Neural cell (in vitro differentiated cells): ENCODE measurements at regions not wholly inside any gene's neighbourhood (a gene's known extent, or its start where the extent isn't known, plus 50 kb on each side); places are given as distances from the start of the nearest gene placed in this dataset.

ENCODE experiments used
- H2AFZ ChIP-seq: fragments of 200-600, 300-800 bp; sonication (generic), shearing (Covaris generic); 2 replicates; pipeline ENCODE4 v1.6.0; 2014; ENCODE audit warnings: low read depth, mild to moderate bottlenecking, antibody characterized with exemption, low read length, moderate library complexity
- H3F3A ChIP-seq: fragments of 200-600 bp; shearing (Covaris generic); 2 replicates; pipeline ENCODE4 v1.6.1; 2016; ENCODE audit warnings: mild to moderate bottlenecking, moderate library complexity, mixed read lengths, antibody characterized with exemption, low read length; ENCODE audit not compliant: insufficient read depth, poor library complexity, severe bottlenecking
- H3K27ac ChIP-seq: fragments of 200-600, 300-800 bp; sonication (generic), shearing (Covaris generic); 2 replicates; pipeline ENCODE4 v1.5.1; 2014; ENCODE audit warnings: mild to moderate bottlenecking, low read length, moderate library complexity
- H3K27me3 ChIP-seq: fragments of 300-800, 200-600 bp; sonication (generic), shearing (Covaris generic); 2 replicates; pipeline ENCODE4 v1.6.0; 2014; ENCODE audit warnings: mild to moderate bottlenecking, low read depth, low read length, moderate library complexity; ENCODE audit not compliant: insufficient read depth
- H3K36me3 ChIP-seq: fragments of 300-800, 200-600 bp; sonication (generic), shearing (Covaris generic); 2 replicates; pipeline ENCODE4 v1.5.1; 2014; ENCODE audit warnings: mild to moderate bottlenecking, antibody characterized with exemption, low read length, moderate library complexity; ENCODE audit not compliant: insufficient read depth
- H3K4me2 ChIP-seq: fragments of 300-800, 200-600 bp; sonication (generic), shearing (Covaris generic); 2 replicates; pipeline ENCODE4 v1.6.0; 2014; ENCODE audit warnings: mild to moderate bottlenecking, low read length
- H3K4me3 ChIP-seq: fragments of 300-800, 200-600 bp; sonication (generic), shearing (Covaris generic); 2 replicates; pipeline ENCODE4 v1.5.1; 2014; ENCODE audit warnings: mild to moderate bottlenecking, low read length, moderate library complexity
- H3K79me2 ChIP-seq: fragments of 200-600 bp; shearing (Covaris generic); replicated peaks from 2 replicates; pipeline ENCODE4 v1.6.0; 2014; ENCODE audit warnings: mild to moderate bottlenecking, low read length, moderate library complexity; ENCODE audit not compliant: insufficient read depth
- H3K9ac ChIP-seq: fragments of 300-800, 200-600 bp; sonication (generic), shearing (Covaris generic); 2 replicates; pipeline ENCODE4 v1.6.1; 2016; ENCODE audit warnings: mild to moderate bottlenecking, low read length, mixed read lengths
- H3K9me2 ChIP-seq: fragments of 200-600 bp; shearing (Covaris generic); 2 replicates; pipeline ENCODE4 v1.6.1; 2016; ENCODE audit warnings: mild to moderate bottlenecking, low read length, mixed read lengths; ENCODE audit not compliant: insufficient read depth
- H3K9me3 ChIP-seq: fragments of 200-600, 300-800 bp; sonication (generic), shearing (Covaris generic); 2 replicates; pipeline ENCODE4 v1.6.1; 2016; ENCODE audit warnings: mild to moderate bottlenecking, mixed run types, low read length, moderate library complexity, mixed read lengths
- H4K20me1 ChIP-seq: fragments of 200-600 bp; shearing (Covaris generic); 2 replicates; pipeline ENCODE4 v1.6.1; 2016; ENCODE audit warnings: mild to moderate bottlenecking, mixed run types; ENCODE audit not compliant: insufficient read depth
- EP300 ChIP-seq: fragments of 450-650 bp; conservative IDR thresholded peaks from 2 replicates; pipeline ENCODE4 v1.6.1; 2014; ENCODE audit warnings: antibody characterized with exemption, mild to moderate bottlenecking, moderate library complexity; ENCODE audit not compliant: poor library complexity, severe bottlenecking
- EZH2 ChIP-seq: fragments of 200-600, 300-800 bp; shearing (Covaris generic), sonication (generic); IDR thresholded peaks from 2 replicates; pipeline ENCODE4 v1.6.1; 2014; ENCODE audit warnings: antibody characterized with exemption, low read length, borderline replicate concordance, mild to moderate bottlenecking; ENCODE audit not compliant: insufficient read depth, poor library complexity, severe bottlenecking
- MXI1 ChIP-seq: fragments of 450-650 bp; conservative IDR thresholded peaks from 2 replicates; pipeline ENCODE4 v1.6.1; 2014; ENCODE audit warnings: antibody characterized with exemption, mild to moderate bottlenecking; ENCODE audit not compliant: poor library complexity, severe bottlenecking
- POLR2AphosphoS5 ChIP-seq: IDR thresholded peaks from 2 replicates; pipeline ENCODE4 v1.6.1; 2012
- RAD21 ChIP-seq: fragments of 450-650 bp; conservative IDR thresholded peaks from 2 replicates; pipeline ENCODE4 v1.6.1; 2014; ENCODE audit warnings: antibody characterized with exemption, mild to moderate bottlenecking, moderate library complexity
- SMC3 ChIP-seq: fragments of 450-650 bp; conservative IDR thresholded peaks from 2 replicates; pipeline ENCODE4 v1.6.1; 2014; ENCODE audit warnings: antibody characterized with exemption, mild to moderate bottlenecking, moderate library complexity; ENCODE audit not compliant: poor library complexity
- TAF1 ChIP-seq: IDR thresholded peaks from 2 replicates; pipeline ENCODE4 v1.6.1; 2012; ENCODE audit warnings: low read depth
- TF ChIP-seq, protein P1 (sequence below): IDR thresholded peaks from 2 replicates; pipeline ENCODE4 v1.6.1; 2012; ENCODE audit warnings: borderline replicate concordance
- TF ChIP-seq, protein P2 (sequence below): fragments of 450-650 bp; IDR thresholded peaks from 2 replicates; pipeline ENCODE4 v1.5.1; 2014; ENCODE audit warnings: antibody characterized with exemption, mild to moderate bottlenecking, moderate library complexity; ENCODE audit not compliant: poor library complexity, severe bottlenecking

DNA sequence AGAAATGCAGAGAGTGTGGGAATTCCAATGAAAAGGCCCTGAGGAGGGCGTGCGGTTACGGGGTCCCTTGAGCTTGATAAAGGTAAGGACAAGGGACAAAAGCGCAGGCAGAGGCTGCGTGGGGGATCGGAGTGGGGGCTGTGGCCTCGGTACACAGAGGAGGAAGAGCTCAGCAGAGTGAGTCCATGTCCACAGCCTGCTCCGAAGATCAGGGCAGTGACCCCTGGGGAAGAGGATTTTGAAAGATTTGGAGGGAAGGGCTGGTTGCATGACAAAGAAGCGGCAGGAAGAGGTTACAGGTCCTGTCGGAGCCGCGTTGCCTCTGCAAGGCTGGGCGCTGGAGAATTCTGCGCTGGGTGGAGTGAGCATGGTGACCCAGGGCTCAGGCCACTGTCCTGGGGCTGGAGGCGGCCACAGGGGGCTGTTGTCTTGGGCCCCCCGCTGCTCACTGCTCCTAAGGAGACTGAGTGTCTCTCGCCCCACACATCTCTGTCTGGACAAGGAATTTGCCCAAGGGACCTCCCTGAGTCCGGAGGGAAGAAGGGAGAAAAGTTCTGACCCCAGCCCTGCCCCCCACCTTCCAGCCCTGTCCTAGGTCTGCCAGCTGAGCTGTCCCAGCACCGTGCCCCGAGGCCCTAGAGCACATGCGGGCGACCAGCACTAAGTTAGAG is 69.8 kb upstream of the INSIG1 start:
- Histone ChIP-seq H3K9me3 (no peaks in the 10 kb centered on the region), H3K9me2 (no peaks in the 10 kb centered on the region), H4K20me1 (no peaks in the 10 kb centered on the region), H3K4me2 (no peak overlapping the region), H3K9ac (no peak overlapping the region), H3K27me3 (no peaks in the 10 kb centered on the region), H3K27ac (no peak overlapping the region), H3F3A (no peaks in the 10 kb centered on the region), H2AFZ (no peak overlapping the region), H3K79me2 (no peaks in the 10 kb centered on the region), H3K36me3 (no peaks in the 10 kb centered on the region), H3K4me3 (no peak overlapping the region)
- TF ChIP-seq, protein P1, sequence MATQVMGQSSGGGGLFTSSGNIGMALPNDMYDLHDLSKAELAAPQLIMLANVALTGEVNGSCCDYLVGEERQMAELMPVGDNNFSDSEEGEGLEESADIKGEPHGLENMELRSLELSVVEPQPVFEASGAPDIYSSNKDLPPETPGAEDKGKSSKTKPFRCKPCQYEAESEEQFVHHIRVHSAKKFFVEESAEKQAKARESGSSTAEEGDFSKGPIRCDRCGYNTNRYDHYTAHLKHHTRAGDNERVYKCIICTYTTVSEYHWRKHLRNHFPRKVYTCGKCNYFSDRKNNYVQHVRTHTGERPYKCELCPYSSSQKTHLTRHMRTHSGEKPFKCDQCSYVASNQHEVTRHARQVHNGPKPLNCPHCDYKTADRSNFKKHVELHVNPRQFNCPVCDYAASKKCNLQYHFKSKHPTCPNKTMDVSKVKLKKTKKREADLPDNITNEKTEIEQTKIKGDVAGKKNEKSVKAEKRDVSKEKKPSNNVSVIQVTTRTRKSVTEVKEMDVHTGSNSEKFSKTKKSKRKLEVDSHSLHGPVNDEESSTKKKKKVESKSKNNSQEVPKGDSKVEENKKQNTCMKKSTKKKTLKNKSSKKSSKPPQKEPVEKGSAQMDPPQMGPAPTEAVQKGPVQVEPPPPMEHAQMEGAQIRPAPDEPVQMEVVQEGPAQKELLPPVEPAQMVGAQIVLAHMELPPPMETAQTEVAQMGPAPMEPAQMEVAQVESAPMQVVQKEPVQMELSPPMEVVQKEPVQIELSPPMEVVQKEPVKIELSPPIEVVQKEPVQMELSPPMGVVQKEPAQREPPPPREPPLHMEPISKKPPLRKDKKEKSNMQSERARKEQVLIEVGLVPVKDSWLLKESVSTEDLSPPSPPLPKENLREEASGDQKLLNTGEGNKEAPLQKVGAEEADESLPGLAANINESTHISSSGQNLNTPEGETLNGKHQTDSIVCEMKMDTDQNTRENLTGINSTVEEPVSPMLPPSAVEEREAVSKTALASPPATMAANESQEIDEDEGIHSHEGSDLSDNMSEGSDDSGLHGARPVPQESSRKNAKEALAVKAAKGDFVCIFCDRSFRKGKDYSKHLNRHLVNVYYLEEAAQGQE, result no peak
- no peak for TF ChIP-seq EZH2
- TF ChIP-seq EP300, result no peak
- no peak for TF ChIP-seq SMC3
- TF ChIP-seq, protein P2, sequence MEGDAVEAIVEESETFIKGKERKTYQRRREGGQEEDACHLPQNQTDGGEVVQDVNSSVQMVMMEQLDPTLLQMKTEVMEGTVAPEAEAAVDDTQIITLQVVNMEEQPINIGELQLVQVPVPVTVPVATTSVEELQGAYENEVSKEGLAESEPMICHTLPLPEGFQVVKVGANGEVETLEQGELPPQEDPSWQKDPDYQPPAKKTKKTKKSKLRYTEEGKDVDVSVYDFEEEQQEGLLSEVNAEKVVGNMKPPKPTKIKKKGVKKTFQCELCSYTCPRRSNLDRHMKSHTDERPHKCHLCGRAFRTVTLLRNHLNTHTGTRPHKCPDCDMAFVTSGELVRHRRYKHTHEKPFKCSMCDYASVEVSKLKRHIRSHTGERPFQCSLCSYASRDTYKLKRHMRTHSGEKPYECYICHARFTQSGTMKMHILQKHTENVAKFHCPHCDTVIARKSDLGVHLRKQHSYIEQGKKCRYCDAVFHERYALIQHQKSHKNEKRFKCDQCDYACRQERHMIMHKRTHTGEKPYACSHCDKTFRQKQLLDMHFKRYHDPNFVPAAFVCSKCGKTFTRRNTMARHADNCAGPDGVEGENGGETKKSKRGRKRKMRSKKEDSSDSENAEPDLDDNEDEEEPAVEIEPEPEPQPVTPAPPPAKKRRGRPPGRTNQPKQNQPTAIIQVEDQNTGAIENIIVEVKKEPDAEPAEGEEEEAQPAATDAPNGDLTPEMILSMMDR, result no peak
- TF ChIP-seq TAF1, result no peak
- no peak for TF ChIP-seq RAD21
- no peak for TF ChIP-seq MXI1
- TF ChIP-seq POLR2AphosphoS5, result no peak

- Histone ChIP-seq H3F3A (no peaks in the 10 kb centered on the region), H3K4me3 (no peak overlapping the region), H4K20me1 (no peaks in the 10 kb centered on the region), H3K27me3 (no peaks in the 10 kb centered on the region), H2AFZ (no peak overlapping the region), H3K9ac (no peak overlapping the region), H3K36me3 (no peaks in the 10 kb centered on the region), H3K79me2 (no peaks in the 10 kb centered on the region), H3K9me2 (no peaks in the 10 kb centered on the region), H3K4me2 (no peak overlapping the region), H3K9me3 (no peaks in the 10 kb centered on the region), H3K27ac (no peak overlapping the region)
- TF ChIP-seq POLR2AphosphoS5, result no peak
- TF ChIP-seq SMC3, result no peak
Measured at GRCh38 chr7:155228459-155228845, 69.2 kb upstream of the INSIG1 start.

GRCh38 chr7:155228894-155229293 is 68.8 kb upstream of the INSIG1 start:
- no peaks in the 10 kb centered on the region for H3K9me3 ChIP-seq
- H3K79me2 ChIP-seq, result no peaks in the 10 kb centered on the region
- H3F3A ChIP-seq, result no peaks in the 10 kb centered on the region
- TF ChIP-seq POLR2AphosphoS5 (no peak), MXI1 (no peak), SMC3 (no peak), EP300 (no peak), EZH2 (no peak), TAF1 (no peak), RAD21 (no peak)
- TF ChIP-seq, protein P2, result no peak
- H3K27me3 ChIP-seq, result no peaks in the 10 kb centered on the region
- no peak overlapping the region for H2AFZ ChIP-seq
- H4K20me1 ChIP-seq, result no peaks in the 10 kb centered on the region
- no peak overlapping the region for H3K4me2 ChIP-seq
- no peaks in the 10 kb centered on the region for H3K9me2 ChIP-seq
- H3K27ac ChIP-seq, result no peak overlapping the region
- H3K36me3 ChIP-seq, result no peaks in the 10 kb centered on the region
- H3K9ac ChIP-seq, result no peak overlapping the region
- no peak overlapping the region for H3K4me3 ChIP-seq
